Stomach smooth muscle (tissue), 2 donors: ENCODE measurements at regions not wholly inside any gene's neighbourhood (a gene's known extent, or its start where the extent isn't known, plus 50 kb on each side); places are given as distances from the start of the nearest gene placed in this dataset.

Source experiments
- H3K27ac ChIP-seq: one replicate; pipeline ENCODE4 v1.7.0; 2013; ENCODE audit warnings: mild to moderate bottlenecking, low read length, inconsistent platforms
- H3K27me3 ChIP-seq, 2 donors: one replicate each; pipeline ENCODE4 v1.7.0; 2013; ENCODE audit warnings: low read length in 2 of 2; ENCODE audit not compliant: insufficient read depth in 2 of 2, control insufficient read depth in 1 of 2
- H3K36me3 ChIP-seq, 2 donors: one replicate each; pipeline ENCODE4 v1.7.0; 2013; ENCODE audit warnings: low read length in 2 of 2; ENCODE audit not compliant: control insufficient read depth in 2 of 2, insufficient read depth in 2 of 2
- H3K4me1 ChIP-seq: one replicate; pipeline ENCODE4 v1.7.0; 2013; ENCODE audit warnings: low read length; ENCODE audit not compliant: control insufficient read depth, insufficient read depth
- H3K4me3 ChIP-seq, 2 donors: one replicate each; pipeline ENCODE4 v1.7.0; 2013; ENCODE audit warnings: low read length in 2 of 2
- H3K9ac ChIP-seq, 2 donors: one replicate each; pipeline ENCODE4 v1.7.0; 2013; ENCODE audit warnings: low read length in 2 of 2, mild to moderate bottlenecking in 1 of 2
- H3K9me3 ChIP-seq, 2 donors: one replicate each; pipeline ENCODE4 v1.7.0; 2013; ENCODE audit warnings: low read length in 2 of 2; ENCODE audit not compliant: control insufficient read depth in 2 of 2
- donor health status: healthy.
- donor health status: Pancreatic carcinoma.

GRCh38 chrX:138771047-138771446 lies 59.5 kb upstream of the FGF13 start:
- Histone ChIP-seq H3K36me3 (no peaks in the 10 kb centered on the region), H3K27me3 (no peaks in the 10 kb centered on the region), H3K27ac (no peak overlapping the region), H3K9ac (no peak overlapping the region), H3K4me1 (no peaks in the 10 kb centered on the region), H3K4me3 (no peak overlapping the region), H3K9me3 (no peaks in the 10 kb centered on the region)

GRCh38 chrX:138769918-138770317 lies 58.4 kb upstream of the FGF13 start:
- Histone ChIP-seq H3K27ac (no peak overlapping the region), H3K36me3 (no peaks in the 10 kb centered on the region), H3K9me3 (no peaks in the 10 kb centered on the region), H3K27me3 (no peaks in the 10 kb centered on the region), H3K4me3 (no peak overlapping the region), H3K9ac (no peak overlapping the region), H3K4me1 (no peaks in the 10 kb centered on the region)

GRCh38 chrX:138765051-138765450 lies 53.5 kb upstream of the FGF13 start:
- H3K4me1 ChIP-seq, result no peaks in the 10 kb centered on the region
- H3K9ac ChIP-seq, result no peak overlapping the region
- H3K36me3 ChIP-seq, result no peaks in the 10 kb centered on the region
- no peak overlapping the region for H3K27ac ChIP-seq
- no peak overlapping the region for H3K4me3 ChIP-seq
- peaks cover 0 to 4% of the 10 kb centered on the region in 2 donors for H3K27me3 ChIP-seq
- no peaks in the 10 kb centered on the region for H3K9me3 ChIP-seq

- H3K4me3 ChIP-seq, result no peak overlapping the region
- H3K9me3 ChIP-seq, result no peaks in the 10 kb centered on the region
- no peak overlapping the region for H3K27ac ChIP-seq
- H3K9ac ChIP-seq, result no peak overlapping the region
- H3K27me3 ChIP-seq, result peaks cover 0 to 4% of the 10 kb centered on the region in 2 donors
- H3K4me1 ChIP-seq, result peaks cover 3% of the 10 kb centered on the region
- no peaks in the 10 kb centered on the region for H3K36me3 ChIP-seq
Observed at GRCh38 chrX:138763761-138764160, 52.2 kb upstream of the FGF13 start.

GRCh38 chrX:138761380-138761779 lies 49.9 kb upstream of the FGF13 start:
- Histone ChIP-seq H3K27me3 (peaks cover 0 to 12% of the 10 kb centered on the region in 2 donors), H3K27ac (no peak overlapping the region), H3K9me3 (no peaks in the 10 kb centered on the region), H3K9ac (no peak overlapping the region), H3K36me3 (no peaks in the 10 kb centered on the region), H3K4me1 (peaks cover 3% of the 10 kb centered on the region), H3K4me3 (no peak overlapping the region)
